ENCODE measurements at regions not wholly inside any gene's neighbourhood (a gene's known extent, or its start where the extent isn't known, plus 50 kb on each side); places are given as distances from the start of the nearest gene placed in this dataset.

- DNase-seq (ENCODE audit: low read depth) = no peak
Observed at GRCh38 chr14:76603713-76604112, 157.6 kb upstream of the VASH1 start.

- DNase-seq (ENCODE audit: low read depth) = no peak
Observed at GRCh38 chr14:76607510-76607909, 153.8 kb upstream of the VASH1 start.

- DNase-seq (ENCODE audit: low read depth) = no peak
Observed at GRCh38 chr14:76612654-76613053, 148.6 kb upstream of the VASH1 start.

GRCh38 chr14:76613616-76614015 is 147.7 kb upstream of the VASH1 start:
- DNase-seq (ENCODE audit: low read depth) = no peak

GRCh38 chr14:76615331-76615730 is 145.9 kb upstream of the VASH1 start:
- DNase-seq (ENCODE audit: low read depth) = no peak

GRCh38 chr14:76617440-76617839 is 143.8 kb upstream of the VASH1 start:
- DNase-seq (ENCODE audit: low read depth) = no peak

DNA sequence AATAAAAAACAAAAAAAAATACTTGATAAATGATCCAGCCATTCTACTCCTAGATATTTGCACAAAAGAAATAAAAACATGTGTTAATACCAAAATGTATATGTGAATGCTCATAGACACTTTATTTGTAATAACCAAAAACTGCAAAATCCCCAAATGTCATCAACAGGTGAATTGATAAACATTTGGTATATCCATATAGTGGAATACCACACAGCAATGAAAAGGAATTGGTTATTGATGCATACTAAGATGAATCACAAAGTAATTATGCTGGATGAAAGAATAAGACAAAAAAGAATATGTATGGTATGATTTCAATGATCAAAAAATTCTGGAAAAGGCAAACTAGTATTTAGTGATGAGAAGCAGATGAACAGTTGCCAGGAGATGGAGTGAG is 124.7 kb upstream of the VASH1 start:
- DNase-seq (ENCODE audit: low read depth) = no peak

- DNase-seq (ENCODE audit: low read depth) = no peak
Observed at GRCh38 chr14:76638841-76639240, 122.4 kb upstream of the VASH1 start.

- DNase-seq (ENCODE audit: low read depth) = no peak
Observed at GRCh38 chr14:76639606-76640229, 121.5 kb upstream of the VASH1 start.

DNA sequence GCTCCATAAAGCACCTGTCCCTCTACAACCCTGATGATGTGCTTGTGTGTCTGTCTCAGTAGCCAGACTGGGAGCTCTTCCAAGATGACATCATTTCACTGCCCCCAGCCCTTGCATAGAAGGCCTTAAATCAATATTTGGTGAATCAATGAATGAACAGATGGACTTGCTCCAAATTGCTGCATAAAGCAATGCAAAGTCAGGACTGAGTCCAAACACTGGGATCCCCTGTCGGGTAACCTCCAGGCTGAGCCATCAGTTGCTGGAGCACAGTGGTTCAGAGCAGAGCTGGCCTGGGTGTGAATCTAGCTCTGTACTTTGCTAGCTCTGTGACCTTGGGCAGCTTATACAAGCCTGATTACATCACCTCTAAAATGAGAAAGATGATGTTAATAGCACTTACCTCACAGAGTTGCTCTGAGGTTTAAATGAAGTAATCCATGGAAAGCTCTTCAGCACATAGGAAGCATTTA is 120.3 kb upstream of the VASH1 start:
- no peak for DNase-seq (ENCODE audit: low read depth)

DNA sequence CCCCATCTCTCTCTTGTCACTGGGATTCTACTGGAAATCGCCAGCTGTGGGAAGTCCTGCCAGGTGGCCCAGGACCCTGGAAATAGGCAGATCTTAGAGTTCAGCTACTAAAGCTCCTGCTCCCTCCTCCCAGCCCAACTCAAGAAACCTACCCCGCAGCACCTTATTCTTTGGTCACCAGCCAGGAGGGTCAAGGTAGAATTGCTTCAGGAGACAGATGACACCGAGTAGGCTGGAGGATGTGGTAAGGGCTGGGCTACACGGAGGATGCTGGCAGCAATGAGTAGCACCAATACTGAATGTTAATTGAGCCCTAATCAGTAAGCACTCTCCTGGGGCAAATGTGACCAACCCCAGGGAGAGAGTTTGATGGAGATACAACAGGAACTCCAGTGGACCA is 119.7 kb upstream of the VASH1 start:
- no peak for DNase-seq (ENCODE audit: low read depth)

GRCh38 chr14:76643887-76644286 is 117.4 kb upstream of the VASH1 start:
- no peak for DNase-seq (ENCODE audit: low read depth)

DNA sequence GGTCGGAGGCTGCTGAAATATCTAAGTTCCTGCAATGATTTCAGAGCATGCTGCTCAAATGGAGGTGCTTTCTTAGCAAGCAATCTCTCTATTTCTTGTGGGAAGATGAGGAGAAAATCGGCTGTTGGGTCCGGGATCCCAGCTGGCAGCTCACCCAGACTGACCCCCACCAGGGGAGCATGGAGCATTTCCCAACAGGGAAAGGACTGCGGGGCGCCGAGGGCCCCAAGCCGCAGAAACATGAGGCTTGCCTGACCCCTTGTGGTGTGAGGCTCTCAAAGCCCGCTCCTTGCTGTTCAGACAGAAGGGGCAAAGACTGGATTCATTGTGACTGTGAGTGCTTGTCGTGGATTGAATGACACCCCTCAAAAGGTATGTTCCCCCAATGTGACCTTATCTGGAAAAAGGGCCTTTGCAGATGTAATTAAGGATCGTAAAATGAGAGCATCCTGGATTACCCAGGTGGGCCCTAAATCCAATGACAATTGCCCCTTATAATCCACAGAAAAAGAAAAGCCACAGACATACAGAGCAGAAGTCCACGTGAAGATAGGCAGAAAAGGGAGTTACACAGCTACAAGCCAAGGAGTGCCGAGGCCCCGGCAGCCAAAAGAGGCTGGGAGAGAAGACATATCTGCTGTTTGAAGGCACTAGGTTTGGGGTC is 116.3 kb upstream of the VASH1 start:
- DNase-seq (ENCODE audit: low read depth) = no peak

DNA sequence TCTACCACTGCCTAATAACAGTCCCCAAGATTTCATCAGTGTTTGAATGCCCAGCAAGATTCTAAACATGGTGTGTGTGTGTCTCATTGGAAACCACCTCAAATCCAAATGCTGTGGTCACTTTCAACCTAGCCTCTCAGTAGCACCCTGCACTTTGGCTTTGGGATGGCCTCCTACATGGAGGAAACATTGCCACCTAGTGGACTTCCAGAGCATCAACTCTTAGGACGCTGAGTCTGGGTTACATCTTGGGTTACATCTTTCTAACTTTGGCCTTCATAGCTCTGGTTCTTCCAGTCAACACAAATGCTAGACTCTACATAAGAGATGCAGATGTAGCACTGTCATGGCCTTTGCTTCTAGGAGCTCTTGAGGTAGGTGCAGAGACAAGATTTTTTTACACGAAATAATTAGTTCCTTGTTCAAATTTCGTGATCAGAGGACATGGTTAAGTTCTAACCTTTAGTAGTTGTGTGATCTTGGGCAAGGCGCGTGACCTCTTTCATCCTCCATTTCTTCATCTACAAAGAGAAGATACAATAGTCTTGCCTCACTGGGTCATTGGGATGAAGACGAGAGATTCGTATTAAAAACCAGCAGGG is 113.5 kb upstream of the VASH1 start:
- peak; percentile 44 for DNase-seq (ENCODE audit: low read depth)

GRCh38 chr14:76651410-76652055 is 109.7 kb upstream of the VASH1 start:
- DNase-seq (ENCODE audit: low read depth) = no peak

DNA sequence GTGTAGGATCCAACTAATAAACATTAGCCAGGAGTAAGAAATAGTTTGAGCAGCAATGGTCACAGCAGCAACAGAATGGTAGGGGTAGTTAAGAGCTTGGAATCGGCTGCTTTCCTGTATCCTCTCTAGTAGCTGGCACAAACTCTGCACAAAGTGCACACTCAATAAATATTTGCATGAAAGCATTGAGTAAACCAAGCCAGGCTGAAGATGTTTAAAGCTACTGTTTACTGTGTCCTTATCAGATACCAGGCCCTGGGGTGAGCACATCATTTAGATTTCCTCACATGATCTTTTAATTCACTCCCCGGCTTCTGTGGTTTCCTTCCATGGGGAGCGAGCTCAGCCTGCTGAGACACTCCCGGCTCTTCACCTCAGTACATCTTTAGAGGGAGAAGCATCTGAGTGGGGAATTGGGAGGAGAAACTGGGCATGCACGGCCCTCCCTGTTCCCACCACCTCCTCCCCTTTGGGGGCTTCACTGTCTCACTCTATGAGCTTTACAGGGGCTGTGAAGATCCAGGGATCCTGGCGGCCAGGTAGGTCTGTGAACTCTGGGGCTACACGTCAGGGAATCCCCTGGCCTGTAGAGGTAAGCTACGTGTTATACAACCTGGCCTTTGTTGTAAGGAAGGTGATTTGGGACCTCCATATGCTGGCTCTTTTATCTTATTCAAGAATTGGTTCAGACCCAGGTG is 107.2 kb upstream of the VASH1 start:
- no peak for DNase-seq (ENCODE audit: low read depth)

DNA sequence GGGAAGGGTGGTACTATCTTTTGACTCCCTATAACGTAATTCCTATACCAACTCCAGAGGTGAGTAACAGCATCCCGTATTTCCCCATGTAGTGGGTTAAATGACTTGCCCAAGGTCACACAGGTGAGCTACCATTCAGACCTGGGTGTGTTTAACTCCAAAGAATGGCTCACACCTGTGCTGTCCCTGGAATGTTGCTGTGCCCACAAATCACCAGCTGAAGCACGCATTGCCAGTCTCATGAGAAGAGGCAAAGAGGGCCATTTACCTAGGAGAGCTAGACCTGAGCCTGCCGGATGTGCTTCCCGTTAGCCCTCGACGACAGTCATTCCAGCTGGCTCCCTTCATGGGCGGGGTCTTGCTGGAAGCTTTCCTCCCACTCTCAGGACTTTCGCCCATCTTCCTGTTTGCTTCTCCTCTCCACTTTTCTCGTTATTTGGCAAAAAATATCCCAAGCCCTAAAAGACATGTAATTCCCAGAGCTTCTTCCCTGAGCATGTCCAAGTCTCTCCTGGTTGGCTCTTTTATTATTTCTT is 106.6 kb upstream of the VASH1 start:
- DNase-seq (ENCODE audit: low read depth) = no peak

DNA sequence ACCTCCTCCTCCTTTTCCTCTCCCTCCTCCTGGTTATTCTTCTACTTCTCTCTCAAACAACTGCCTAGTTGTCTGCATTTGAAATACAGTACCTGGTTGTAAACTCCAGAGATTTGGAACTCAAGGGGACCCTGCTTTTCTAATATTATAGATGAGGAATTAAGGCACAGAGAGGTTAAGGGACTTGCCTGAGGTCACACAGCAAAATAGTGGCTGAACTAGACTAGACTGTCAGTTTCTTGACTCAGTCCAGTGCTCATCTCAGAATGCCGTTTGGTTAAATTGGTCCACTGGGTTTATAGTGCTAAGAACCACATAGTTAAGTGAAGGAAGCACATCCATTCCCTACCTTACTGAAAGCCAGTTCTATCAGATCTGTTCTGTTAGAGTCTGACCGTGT is 105.9 kb upstream of the VASH1 start:
- no peak for DNase-seq (ENCODE audit: low read depth)

- DNase-seq (ENCODE audit: low read depth) = no peak
Observed at GRCh38 chr14:76656592-76656991, 104.7 kb upstream of the VASH1 start.

DNA sequence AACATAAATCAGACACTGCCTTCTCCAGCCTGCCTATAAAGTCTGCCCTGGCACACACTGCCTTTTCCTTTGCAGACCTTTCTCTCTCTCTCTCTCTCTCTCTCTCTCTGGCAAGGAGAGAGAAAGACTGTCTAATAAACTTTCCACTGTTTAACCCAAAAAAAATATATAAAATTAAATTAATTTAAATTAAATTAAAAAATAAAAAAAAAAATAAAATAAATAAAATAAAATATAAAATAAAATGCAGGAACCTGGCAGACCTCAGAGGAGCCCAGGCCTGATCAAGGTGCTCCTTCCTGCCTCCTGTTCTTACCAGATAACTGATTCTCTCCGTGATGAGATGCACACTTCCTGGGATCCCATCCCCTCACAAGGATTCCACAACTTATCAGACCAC is 103.9 kb upstream of the VASH1 start:
- no peak for DNase-seq (ENCODE audit: low read depth)

- DNase-seq (ENCODE audit: low read depth) = no peak
Observed at GRCh38 chr14:76657846-76658245, 103.4 kb upstream of the VASH1 start.

DNA sequence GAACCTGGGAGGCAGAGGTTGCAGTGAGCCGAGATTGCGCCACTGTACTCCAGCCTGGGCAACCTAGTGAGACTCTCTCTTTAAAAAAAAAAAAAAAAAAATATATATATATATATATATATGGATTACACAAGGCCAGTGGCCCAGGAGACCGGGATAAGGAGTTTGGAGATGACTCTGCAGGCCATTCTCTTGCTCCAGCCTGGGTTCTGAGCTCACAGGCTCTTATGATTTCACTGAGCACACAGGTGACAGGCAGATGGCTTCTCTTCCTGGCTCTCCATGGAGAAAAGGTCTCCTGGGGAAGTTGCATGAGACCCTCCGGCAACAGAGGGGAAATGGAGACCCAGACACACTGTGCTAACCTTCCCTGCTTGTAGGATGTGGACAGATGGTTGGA is 98.7 kb upstream of the VASH1 start:
- no peak for DNase-seq (ENCODE audit: low read depth)

Data from fibroblast of the conjunctiva (primary cell).